Esophagus muscularis mucosa (tissue), 4 donors: ENCODE measurements at regions not wholly inside any gene's neighbourhood (a gene's known extent, or its start where the extent isn't known, plus 50 kb on each side); places are given as distances from the start of the nearest gene placed in this dataset.

Experiments
- DNase-seq: peaks from one replicate; pipeline ENCODE4 v3.0.0-alpha.2; 2017; ENCODE audit errors: extremely low spot score
- H3K27ac ChIP-seq, 4 donors: fragments of 200-600 bp; sonication (generic); replicated peaks in 1 of 4; 1 replicate in 3 of 4; 2 replicates in 1 of 4; pipeline ENCODE4 v1.5.1; 2016 to 2019; ENCODE audit warnings: mild to moderate bottlenecking in 1 of 4
- H3K27me3 ChIP-seq, 4 donors: fragments of 200-600 bp; sonication (generic); one replicate each; pipeline versions ENCODE4 v1.5.1 to v1.6.0; 2016 to 2019
- H3K36me3 ChIP-seq, 4 donors: fragments of 200-600 bp; sonication (generic); one replicate each; pipeline ENCODE4 v1.5.1; 2016 to 2019
- H3K4me1 ChIP-seq, 4 donors: fragments of 200-600 bp; sonication (generic); one replicate each; pipeline ENCODE4 v1.5.1; 2016 to 2019
- H3K4me3 ChIP-seq, 4 donors: fragments of 200-600 bp; sonication (generic); 1 replicate in 2 of 4; 2 replicates in 2 of 4; pipeline ENCODE4 v1.5.1; 2016 to 2019; ENCODE audit warnings: mild to moderate bottlenecking in 4 of 4, moderate library complexity in 1 of 4
- H3K9me3 ChIP-seq, 4 donors: fragments of 200-600 bp; sonication (generic); 1 replicate in 3 of 4; 2 replicates in 1 of 4; pipeline ENCODE4 v1.5.1; 2016 to 2019
- CTCF ChIP-seq, 3 experiments: fragments of 200-600 bp in 2 of 3; fragments of 450-650 bp in 1 of 3; sonication (generic) in 2 of 3; IDR thresholded peaks; one replicate each; pipeline ENCODE4 v1.5.1; 2017 to 2019; ENCODE audit warnings: antibody characterized with exemption in 3 of 3, mild to moderate bottlenecking in 2 of 3, moderate library complexity in 1 of 3
- EP300 ChIP-seq: sonication (generic); formaldehyde crosslinking; IDR thresholded peaks from one replicate; pipeline ENCODE4 v1.6.1; 2017; ENCODE audit warnings: antibody characterized with exemption
- POLR2A ChIP-seq: fragments of 450-650 bp; IDR thresholded peaks from one replicate; pipeline ENCODE4 v1.6.1; 2017; ENCODE audit warnings: antibody characterized with exemption, moderate library complexity, mild to moderate bottlenecking, low read depth
- POLR2AphosphoS5 ChIP-seq, 2 donors: sonication (generic); formaldehyde crosslinking; IDR thresholded peaks; one replicate each; pipeline ENCODE4 v1.6.1; 2017; ENCODE audit warnings: antibody characterized with exemption in 2 of 2
- WGBS: methylation state at CpG from one replicate; pipeline ENCODE4 v1.1.5; 2018; 5-methylcytosine and 5-hydroxymethylcytosine counted together
- intact Hi-C: fragments of 100-400 bp; cut with DNase I; formaldehyde crosslinking; loops from one replicate; pipeline ENCODE4 v1.15.1; 2023

GRCh38 chr5:171700318-171700912 is 85.2 kb upstream of the SMIM23 start:
- Histone ChIP-seq H3K4me3 (no peak overlapping the region), H3K36me3 (no peaks in the 10 kb centered on the region), H3K9me3 (no peaks in the 10 kb centered on the region), H3K4me1 (no peaks in the 10 kb centered on the region), H3K27me3 (peaks cover 0 to 5% (median 0%) of the 10 kb centered on the region in 4 donors), H3K27ac (no peak overlapping the region)
- DNase-seq: no peak
- intact Hi-C loops: no loop called here
- WGBS: 49% methylated on average over 2 of the region's 2 CpGs
- TF ChIP-seq POLR2A: no peak
- TF ChIP-seq POLR2AphosphoS5 (IDR thresholded peaks at IDR 0.05): no peak
- TF ChIP-seq CTCF (IDR thresholded peaks at IDR 0.05): no peak
- TF ChIP-seq EP300: no peak

- DNase-seq: no peak
- H3K4me1 ChIP-seq: no peaks in the 10 kb centered on the region
- WGBS: 78% methylated on average over 10 of the region's 10 CpGs
- TF ChIP-seq CTCF (IDR thresholded peaks at IDR 0.05) (no peak), POLR2AphosphoS5 (IDR thresholded peaks at IDR 0.05) (no peak), POLR2A (no peak), EP300 (no peak)
- no peak overlapping the region for H3K27ac ChIP-seq
- no peaks in the 10 kb centered on the region for H3K27me3 ChIP-seq
- no peak overlapping the region for H3K4me3 ChIP-seq
- intact Hi-C loops: no loop called here
- no peaks in the 10 kb centered on the region for H3K36me3 ChIP-seq
- no peaks in the 10 kb centered on the region for H3K9me3 ChIP-seq
These were observed 84.5 kb upstream of the SMIM23 start for GRCh38 chr5:171701100-171701541.

- H3K4me1 ChIP-seq: no peaks in the 10 kb centered on the region
- H3K4me3 ChIP-seq: no peak overlapping the region
- intact Hi-C loops: no loop called here
- H3K9me3 ChIP-seq: no peaks in the 10 kb centered on the region
- TF ChIP-seq EP300 (no peak), POLR2AphosphoS5 (IDR thresholded peaks at IDR 0.05) (no peak), POLR2A (no peak), CTCF (IDR thresholded peaks at IDR 0.05) (no peak)
- H3K27ac ChIP-seq: no peak overlapping the region
- no peak for DNase-seq
- H3K27me3 ChIP-seq: no peaks in the 10 kb centered on the region
- no peaks in the 10 kb centered on the region for H3K36me3 ChIP-seq
- WGBS: 81% methylated on average over 8 of the region's 13 CpGs
These were observed 83.4 kb upstream of the SMIM23 start for GRCh38 chr5:171702135-171702770.

GRCh38 chr5:171703146-171703545 is 82.5 kb upstream of the SMIM23 start:
- no peaks in the 10 kb centered on the region for H3K36me3 ChIP-seq
- no peak overlapping the region for H3K27ac ChIP-seq
- no peak overlapping the region for H3K4me3 ChIP-seq
- intact Hi-C loops: no loop called here
- 97% methylated on average over 10 of the region's 11 CpGs for WGBS
- no peaks in the 10 kb centered on the region for H3K27me3 ChIP-seq
- no peaks in the 10 kb centered on the region for H3K4me1 ChIP-seq
- H3K9me3 ChIP-seq: no peaks in the 10 kb centered on the region
- no peak for TF ChIP-seq CTCF (IDR thresholded peaks at IDR 0.05)
- TF ChIP-seq POLR2A: no peak
- no peak for TF ChIP-seq POLR2AphosphoS5 (IDR thresholded peaks at IDR 0.05)
- no peak for TF ChIP-seq EP300
- DNase-seq: no peak
